ENCODE measurements at regions not wholly inside any gene's neighbourhood (a gene's known extent, or its start where the extent isn't known, plus 50 kb on each side); places are given as distances from the start of the nearest gene placed in this dataset.

DNA sequence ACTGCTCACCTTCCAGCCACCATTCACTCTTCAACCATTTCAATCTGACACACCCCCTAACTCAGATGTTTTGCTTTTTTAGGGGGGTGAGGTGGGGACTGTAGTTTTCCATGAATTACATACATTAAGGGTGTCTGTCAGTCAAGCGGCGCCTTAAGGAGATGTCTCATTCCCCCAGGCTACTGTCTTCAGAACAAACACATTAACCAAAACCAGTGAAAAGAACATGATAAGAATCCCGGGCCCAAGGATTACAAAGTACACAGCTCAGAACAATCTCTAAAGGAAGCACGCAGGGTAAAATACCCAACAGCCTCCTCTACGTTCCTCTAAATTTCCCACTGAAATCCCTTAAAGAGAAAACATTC is 62.5 kb upstream of the IRF2 start:
- TF ChIP-seq, protein P1, sequence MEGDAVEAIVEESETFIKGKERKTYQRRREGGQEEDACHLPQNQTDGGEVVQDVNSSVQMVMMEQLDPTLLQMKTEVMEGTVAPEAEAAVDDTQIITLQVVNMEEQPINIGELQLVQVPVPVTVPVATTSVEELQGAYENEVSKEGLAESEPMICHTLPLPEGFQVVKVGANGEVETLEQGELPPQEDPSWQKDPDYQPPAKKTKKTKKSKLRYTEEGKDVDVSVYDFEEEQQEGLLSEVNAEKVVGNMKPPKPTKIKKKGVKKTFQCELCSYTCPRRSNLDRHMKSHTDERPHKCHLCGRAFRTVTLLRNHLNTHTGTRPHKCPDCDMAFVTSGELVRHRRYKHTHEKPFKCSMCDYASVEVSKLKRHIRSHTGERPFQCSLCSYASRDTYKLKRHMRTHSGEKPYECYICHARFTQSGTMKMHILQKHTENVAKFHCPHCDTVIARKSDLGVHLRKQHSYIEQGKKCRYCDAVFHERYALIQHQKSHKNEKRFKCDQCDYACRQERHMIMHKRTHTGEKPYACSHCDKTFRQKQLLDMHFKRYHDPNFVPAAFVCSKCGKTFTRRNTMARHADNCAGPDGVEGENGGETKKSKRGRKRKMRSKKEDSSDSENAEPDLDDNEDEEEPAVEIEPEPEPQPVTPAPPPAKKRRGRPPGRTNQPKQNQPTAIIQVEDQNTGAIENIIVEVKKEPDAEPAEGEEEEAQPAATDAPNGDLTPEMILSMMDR (IDR thresholded peaks at IDR 0.05): no peak
- Mint-ChIP-seq H3K36me3 (ENCODE audit: low read depth) (no peaks in the 10 kb centered on the region), H3K27me3 (ENCODE audit: insufficient read depth) (peaks cover 2% of the 10 kb centered on the region), H3K27ac (peak overlapping the region; percentile 97), H3K9me3 (no peaks in the 10 kb centered on the region), H3K4me3 (peak overlapping the region; percentile 94), H3K4me1 (ENCODE audit: low read depth) (peaks cover 44% of the 10 kb centered on the region)
- no peak for DNase-seq

DNA sequence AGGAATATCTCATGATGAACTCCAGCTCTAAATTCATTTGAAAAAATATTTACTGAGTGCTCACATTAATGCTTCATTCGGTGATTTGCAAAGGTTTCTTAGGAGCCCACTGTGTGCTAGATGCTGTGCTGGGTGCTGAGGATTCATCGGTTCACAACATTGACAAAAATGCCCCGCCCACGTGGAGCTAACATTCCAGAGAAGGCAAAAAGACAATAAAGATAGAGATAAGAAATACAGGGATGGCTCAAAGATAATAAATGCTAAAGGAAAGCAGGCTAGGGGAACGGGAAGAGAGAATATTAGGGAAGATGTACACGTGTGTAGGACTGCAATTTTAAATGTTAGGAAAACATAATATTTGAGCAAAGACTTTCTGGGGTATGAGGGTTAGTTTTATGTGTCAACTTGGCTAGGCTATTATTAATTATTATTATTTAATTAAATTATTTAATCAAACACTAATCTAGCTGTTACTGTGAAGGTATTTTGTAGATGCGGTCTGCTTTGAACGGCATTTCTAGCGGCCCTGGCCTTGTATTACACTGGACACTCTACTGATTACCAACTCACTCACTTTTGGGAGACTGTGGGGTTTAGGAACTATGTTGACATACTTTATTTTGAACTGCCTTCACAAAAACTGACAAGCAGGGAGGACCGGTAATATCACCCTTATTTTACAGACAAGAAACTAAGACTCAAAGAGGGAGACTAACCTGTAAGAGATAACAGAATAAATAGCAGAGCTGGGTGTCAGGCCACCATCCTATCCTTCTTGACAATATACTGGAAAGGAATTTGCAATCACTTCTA is 61.9 kb upstream of the IRF2 start:
- Mint-ChIP-seq H3K27me3 (ENCODE audit: insufficient read depth) (peaks cover 2% of the 10 kb centered on the region), H3K9me3 (no peaks in the 10 kb centered on the region), H3K4me1 (ENCODE audit: low read depth) (peaks cover 44% of the 10 kb centered on the region), H3K36me3 (ENCODE audit: low read depth) (no peaks in the 10 kb centered on the region), H3K27ac (peak overlapping the region; percentile 97), H3K4me3 (peak overlapping the region; percentile 94)
- TF ChIP-seq, protein P1 (IDR thresholded peaks at IDR 0.05): no peak
- no peak for DNase-seq

DNA sequence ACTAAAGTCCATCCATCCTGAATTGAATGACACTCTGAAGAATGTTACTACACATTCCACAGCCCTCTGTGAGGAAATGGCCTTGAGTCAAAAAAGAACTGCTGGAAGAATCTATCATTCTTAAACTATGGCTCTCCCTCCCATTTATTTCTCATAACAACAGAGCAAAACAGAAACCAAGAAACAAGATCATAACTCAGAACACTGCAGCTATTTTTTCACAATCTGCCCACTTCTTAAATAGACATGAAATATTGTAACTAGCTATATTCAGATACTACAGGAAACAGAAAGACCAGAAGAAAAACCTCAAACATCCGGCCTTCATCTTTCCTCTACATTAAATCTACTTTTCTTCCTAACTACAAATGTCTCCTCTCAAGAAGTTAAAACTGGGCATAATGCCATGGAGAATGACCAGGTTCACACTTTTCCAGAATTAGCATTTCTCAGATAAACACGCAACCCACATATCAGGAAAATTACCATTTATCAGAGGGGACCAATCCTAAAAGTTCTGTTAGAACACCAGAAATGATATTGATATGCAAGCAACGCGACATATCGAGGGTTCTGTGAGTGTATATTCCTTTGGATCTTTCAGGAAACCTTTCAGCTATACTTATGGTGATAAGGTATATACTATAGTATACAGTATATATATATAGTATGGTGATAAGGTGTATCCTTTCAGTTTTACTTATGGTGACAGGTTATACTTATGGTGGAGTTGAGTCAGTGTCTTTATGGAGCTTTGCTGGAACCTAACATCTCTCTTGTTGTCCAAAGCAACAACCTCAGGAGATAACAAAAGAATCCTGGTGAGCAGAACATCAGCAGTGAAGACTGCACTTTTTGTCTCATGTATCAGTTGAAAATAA is 60.4 kb upstream of the IRF2 start:
- Mint-ChIP-seq H3K36me3 (ENCODE audit: low read depth) (no peaks in the 10 kb centered on the region), H3K4me3 (peak overlapping the region; percentile 58), H3K27me3 (ENCODE audit: insufficient read depth) (peaks cover 3% of the 10 kb centered on the region), H3K4me1 (ENCODE audit: low read depth) (peaks cover 44% of the 10 kb centered on the region), H3K9me3 (no peaks in the 10 kb centered on the region), H3K27ac (peak overlapping the region; percentile 84)
- DNase-seq: peak; percentile 85
- TF ChIP-seq, protein P1 (IDR thresholded peaks at IDR 0.05): no peak

DNA sequence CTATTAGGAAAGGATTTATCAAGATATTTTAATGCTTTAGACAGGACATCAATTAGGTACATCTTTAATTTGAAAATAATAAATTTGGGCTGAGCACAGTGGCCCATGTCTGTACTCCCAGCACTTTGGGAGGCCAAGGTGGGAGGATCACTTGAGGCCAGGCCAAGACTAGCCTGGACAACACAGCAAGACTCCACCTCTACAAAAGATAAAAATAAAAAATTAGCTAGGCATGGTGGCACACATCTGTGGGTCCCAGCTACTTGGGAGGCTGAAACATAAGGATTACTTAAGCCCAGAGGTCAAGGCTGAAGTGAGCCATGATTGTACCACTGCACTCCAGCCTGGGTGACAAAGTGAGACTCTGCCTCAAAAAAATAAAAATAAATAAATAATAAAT is 59.6 kb upstream of the IRF2 start:
- Mint-ChIP-seq H3K9me3 (no peaks in the 10 kb centered on the region), H3K4me1 (ENCODE audit: low read depth) (peaks cover 49% of the 10 kb centered on the region), H3K4me3 (no peak overlapping the region), H3K27me3 (ENCODE audit: insufficient read depth) (peaks cover 3% of the 10 kb centered on the region), H3K36me3 (ENCODE audit: low read depth) (no peaks in the 10 kb centered on the region), H3K27ac (no peak overlapping the region; the same call in 1 of the 2 replicates)
- DNase-seq: no peak
- TF ChIP-seq, protein P1 (IDR thresholded peaks at IDR 0.05): no peak

DNA sequence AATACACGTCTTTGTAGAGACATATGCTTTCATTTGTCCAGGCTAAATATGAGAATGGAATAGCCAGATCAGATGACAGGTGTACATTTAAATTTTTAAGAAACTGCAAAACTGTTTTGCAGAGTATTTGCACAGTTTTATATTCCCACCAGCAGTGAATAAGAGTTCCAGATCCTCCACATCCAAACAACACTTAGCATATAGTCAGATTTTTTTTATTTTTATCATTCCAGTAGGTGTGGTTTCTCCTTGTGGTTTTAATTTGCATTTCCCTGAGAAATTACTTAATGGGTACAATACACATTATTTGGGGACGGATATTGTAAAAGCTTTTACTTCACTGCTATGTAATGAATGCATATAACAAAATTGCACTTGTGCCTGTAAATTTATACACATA is 56.7 kb upstream of the IRF2 start:
- Mint-ChIP-seq H3K4me3 (no peak overlapping the region), H3K36me3 (ENCODE audit: low read depth) (no peaks in the 10 kb centered on the region), H3K27me3 (ENCODE audit: insufficient read depth) (peaks cover 1% of the 10 kb centered on the region; the same call in 1 of the 2 replicates), H3K4me1 (ENCODE audit: low read depth) (peaks cover 24% of the 10 kb centered on the region), H3K27ac (no peak overlapping the region), H3K9me3 (0 out of 2 replicates have a peak, but pooled peaks cover 3% of the 10 kb centered on the region)
- TF ChIP-seq, protein P1 (IDR thresholded peaks at IDR 0.05): no peak
- DNase-seq: no peak

All from HFFc6 (cell line).